GM18508 (cell line): ENCODE measurements at regions not wholly inside any gene's neighbourhood (a gene's known extent, or its start where the extent isn't known, plus 50 kb on each side); places are given as distances from the start of the nearest gene placed in this dataset.
"Not testable (repeated sequence)": the region's sequence is repeated elsewhere in the genome, so short reads cannot be mapped to it uniquely, and the experiment has no call there.

Experiments used
- ATAC-seq: cut with Tn5 transposase; IDR thresholded peaks from one replicate; pipeline ENCODE4 v1.9.1; 2021; ENCODE audit warnings: moderate number of reproducible peaks; ENCODE audit not compliant: insufficient read depth, unreplicated experiment

- ATAC-seq: no peak
Observed at GRCh38 chr4:152075253-152075928, 314.6 kb upstream of the GATB start.

- no peak for ATAC-seq
Observed at GRCh38 chr4:152074573-152074972, 313.8 kb upstream of the GATB start.

- ATAC-seq: no peak
Observed at GRCh38 chr4:152074088-152074437, 313.3 kb upstream of the GATB start.

- no peak for ATAC-seq
Observed at GRCh38 chr4:152073351-152074087, 312.7 kb upstream of the GATB start.

- no peak for ATAC-seq
Observed at GRCh38 chr4:152072906-152073305, 312.1 kb upstream of the GATB start.

GRCh38 chr4:152072001-152072485, 311.2 kb upstream of the GATB start:
- no peak for ATAC-seq

- no peak for ATAC-seq
Observed at GRCh38 chr4:152070854-152071253, 310.0 kb upstream of the GATB start.

GRCh38 chr4:152068866-152069265, 308.1 kb upstream of the GATB start:
- ATAC-seq: no peak

- no peak for ATAC-seq
Observed at GRCh38 chr4:152065545-152065944, 304.7 kb upstream of the GATB start.

- ATAC-seq: no peak
Observed at GRCh38 chr4:152064753-152065152, 303.9 kb upstream of the GATB start.

- ATAC-seq: no peak
Observed at GRCh38 chr4:152064282-152064681, 303.5 kb upstream of the GATB start.

- no peak for ATAC-seq
Observed at GRCh38 chr4:152063621-152064240, 302.9 kb upstream of the GATB start.

GRCh38 chr4:152062936-152063620, 302.3 kb upstream of the GATB start:
- no peak for ATAC-seq

GRCh38 chr4:152054731-152055130, 293.9 kb upstream of the GATB start:
- no peak for ATAC-seq

- ATAC-seq: no peak
Observed at GRCh38 chr4:152052451-152053057, 291.7 kb upstream of the GATB start.

- ATAC-seq: not testable (repeated sequence)
Observed at GRCh38 chr4:152051332-152051731, 290.5 kb upstream of the GATB start.

GRCh38 chr4:152050106-152050505, 289.3 kb upstream of the GATB start:
- ATAC-seq: no peak

GRCh38 chr4:152047451-152047850, 286.6 kb upstream of the GATB start:
- ATAC-seq: no peak

GRCh38 chr4:152045807-152046571, 285.2 kb upstream of the GATB start:
- no peak for ATAC-seq

- no peak for ATAC-seq
Observed at GRCh38 chr4:152045449-152045806, 284.6 kb upstream of the GATB start.
